SJSA1 (cell line): ENCODE measurements at regions not wholly inside any gene's neighbourhood (a gene's known extent, or its start where the extent isn't known, plus 50 kb on each side); places are given as distances from the start of the nearest gene placed in this dataset.

Experiments
- DNase-seq, 2 experiments: peaks; one replicate each; pipeline ENCODE4 v3.0.0-alpha.2; 2015 to 2020; ENCODE audit warnings: low spot score in 2 of 2, low read depth in 1 of 2
- H3K27ac ChIP-seq: fragments of 250-450 bp; sonication (Bioruptor Pico); 2 replicates; pipeline ENCODE4 v1.5.1; 2020; ENCODE audit warnings: mild to moderate bottlenecking, moderate library complexity
- H3K27me3 ChIP-seq: fragments of 250-450 bp; sonication (Bioruptor Pico); replicated peaks from 2 replicates; pipeline ENCODE4 v1.5.1; 2020; ENCODE audit warnings: mild to moderate bottlenecking, moderate library complexity
- H3K36me3 ChIP-seq: fragments of 250-450 bp; sonication (Bioruptor Pico); 2 replicates; pipeline ENCODE4 v1.5.1; 2020; ENCODE audit warnings: mild to moderate bottlenecking
- H3K4me1 ChIP-seq: fragments of 250-450 bp; sonication (Bioruptor Pico); replicated peaks from 2 replicates; pipeline ENCODE4 v1.6.1; 2021; ENCODE audit warnings: mild to moderate bottlenecking
- H3K4me3 ChIP-seq: fragments of 250-450 bp; sonication (Bioruptor Pico); 2 replicates; pipeline ENCODE4 v1.5.1; 2020; ENCODE audit warnings: mild to moderate bottlenecking
- H3K9me3 ChIP-seq: fragments of 250-450 bp; sonication (Bioruptor Pico); replicated peaks from 2 replicates; pipeline ENCODE4 v1.5.1; 2020; ENCODE audit warnings: mild to moderate bottlenecking

GRCh38 chr4:96097040-96097607 is 257.2 kb downstream of the PDHA2 start:
- Histone ChIP-seq H3K9me3 (no peaks in the 10 kb centered on the region), H3K36me3 (no peaks in the 10 kb centered on the region), H3K4me3 (no peak overlapping the region), H3K27me3 (no peaks in the 10 kb centered on the region), H3K4me1 (no peaks in the 10 kb centered on the region), H3K27ac (no peak overlapping the region)
- DNase-seq: no peak

- Histone ChIP-seq H3K27ac (no peak overlapping the region), H3K36me3 (no peaks in the 10 kb centered on the region), H3K4me1 (no peaks in the 10 kb centered on the region), H3K4me3 (no peak overlapping the region), H3K27me3 (no peaks in the 10 kb centered on the region), H3K9me3 (no peaks in the 10 kb centered on the region)
- DNase-seq: no peak
Observed at GRCh38 chr4:96097693-96098092, 257.8 kb downstream of the PDHA2 start.

- no peak for DNase-seq
- no peaks in the 10 kb centered on the region for H3K9me3 ChIP-seq
- H3K27ac ChIP-seq: no peak overlapping the region
- no peaks in the 10 kb centered on the region for H3K4me1 ChIP-seq
- H3K36me3 ChIP-seq: no peaks in the 10 kb centered on the region
- H3K4me3 ChIP-seq: no peak overlapping the region
- H3K27me3 ChIP-seq: no peaks in the 10 kb centered on the region
Observed at GRCh38 chr4:96099031-96099430, 259.1 kb downstream of the PDHA2 start.

- Histone ChIP-seq H3K9me3 (no peaks in the 10 kb centered on the region), H3K27me3 (no peaks in the 10 kb centered on the region), H3K27ac (no peak overlapping the region), H3K4me1 (no peaks in the 10 kb centered on the region), H3K36me3 (no peaks in the 10 kb centered on the region), H3K4me3 (no peak overlapping the region)
- DNase-seq: no peak
Observed at GRCh38 chr4:96102541-96103026, 262.7 kb downstream of the PDHA2 start.

GRCh38 chr4:96103086-96103485 is 263.2 kb downstream of the PDHA2 start:
- DNase-seq: no peak
- H3K4me3 ChIP-seq: no peak overlapping the region
- no peak overlapping the region for H3K27ac ChIP-seq
- H3K9me3 ChIP-seq: no peaks in the 10 kb centered on the region
- no peaks in the 10 kb centered on the region for H3K36me3 ChIP-seq
- no peaks in the 10 kb centered on the region for H3K27me3 ChIP-seq
- H3K4me1 ChIP-seq: no peaks in the 10 kb centered on the region

- Histone ChIP-seq H3K27me3 (no peaks in the 10 kb centered on the region), H3K4me1 (no peaks in the 10 kb centered on the region), H3K9me3 (no peaks in the 10 kb centered on the region), H3K4me3 (no peak overlapping the region), H3K36me3 (no peaks in the 10 kb centered on the region), H3K27ac (no peak overlapping the region)
- DNase-seq: no peak
Observed at GRCh38 chr4:96108146-96108545, 268.3 kb downstream of the PDHA2 start.

GRCh38 chr4:96112631-96113030 is 272.7 kb downstream of the PDHA2 start:
- no peak overlapping the region for H3K4me3 ChIP-seq
- DNase-seq: no peak
- no peaks in the 10 kb centered on the region for H3K9me3 ChIP-seq
- H3K27me3 ChIP-seq: no peaks in the 10 kb centered on the region
- no peaks in the 10 kb centered on the region for H3K4me1 ChIP-seq
- no peaks in the 10 kb centered on the region for H3K36me3 ChIP-seq
- no peak overlapping the region for H3K27ac ChIP-seq

GRCh38 chr4:96120206-96120605 is 280.3 kb downstream of the PDHA2 start:
- Histone ChIP-seq H3K27me3 (no peaks in the 10 kb centered on the region), H3K36me3 (no peaks in the 10 kb centered on the region), H3K9me3 (no peaks in the 10 kb centered on the region), H3K4me1 (no peaks in the 10 kb centered on the region), H3K27ac (no peak overlapping the region), H3K4me3 (no peak overlapping the region)
- DNase-seq: no peak

- Histone ChIP-seq H3K4me1 (no peaks in the 10 kb centered on the region), H3K4me3 (no peak overlapping the region), H3K27ac (no peak overlapping the region), H3K36me3 (no peaks in the 10 kb centered on the region), H3K9me3 (no peaks in the 10 kb centered on the region), H3K27me3 (no peaks in the 10 kb centered on the region)
- no peak for DNase-seq
Observed at GRCh38 chr4:96126227-96126626, 286.3 kb downstream of the PDHA2 start.

GRCh38 chr4:96131186-96131585 is 291.3 kb downstream of the PDHA2 start:
- no peak overlapping the region for H3K27ac ChIP-seq
- no peak overlapping the region for H3K4me3 ChIP-seq
- H3K4me1 ChIP-seq: no peaks in the 10 kb centered on the region
- H3K27me3 ChIP-seq: no peaks in the 10 kb centered on the region
- no peaks in the 10 kb centered on the region for H3K9me3 ChIP-seq
- no peaks in the 10 kb centered on the region for H3K36me3 ChIP-seq
- DNase-seq: no peak

GRCh38 chr4:96134806-96135205 is 294.9 kb downstream of the PDHA2 start:
- Histone ChIP-seq H3K27me3 (no peaks in the 10 kb centered on the region), H3K9me3 (no peaks in the 10 kb centered on the region), H3K4me1 (no peaks in the 10 kb centered on the region), H3K27ac (no peak overlapping the region), H3K4me3 (no peak overlapping the region), H3K36me3 (no peaks in the 10 kb centered on the region)
- no peak for DNase-seq

GRCh38 chr4:96136056-96136455 is 296.2 kb downstream of the PDHA2 start:
- no peaks in the 10 kb centered on the region for H3K27me3 ChIP-seq
- H3K27ac ChIP-seq: no peak overlapping the region
- H3K4me3 ChIP-seq: no peak overlapping the region
- no peaks in the 10 kb centered on the region for H3K9me3 ChIP-seq
- H3K36me3 ChIP-seq: no peaks in the 10 kb centered on the region
- no peak for DNase-seq
- no peaks in the 10 kb centered on the region for H3K4me1 ChIP-seq

GRCh38 chr4:96139251-96139929 is 299.5 kb downstream of the PDHA2 start:
- Histone ChIP-seq H3K27ac (no peak overlapping the region), H3K9me3 (no peaks in the 10 kb centered on the region), H3K4me3 (no peak overlapping the region), H3K4me1 (no peaks in the 10 kb centered on the region), H3K36me3 (no peaks in the 10 kb centered on the region), H3K27me3 (no peaks in the 10 kb centered on the region)
- no peak for DNase-seq

- no peaks in the 10 kb centered on the region for H3K9me3 ChIP-seq
- H3K27me3 ChIP-seq: no peaks in the 10 kb centered on the region
- H3K4me3 ChIP-seq: no peak overlapping the region
- no peaks in the 10 kb centered on the region for H3K4me1 ChIP-seq
- no peak for DNase-seq
- H3K27ac ChIP-seq: no peak overlapping the region
- no peaks in the 10 kb centered on the region for H3K36me3 ChIP-seq
Observed at GRCh38 chr4:96145601-96146000, 305.7 kb downstream of the PDHA2 start.

GRCh38 chr4:96146686-96147085 is 306.8 kb downstream of the PDHA2 start:
- H3K36me3 ChIP-seq: no peaks in the 10 kb centered on the region
- no peaks in the 10 kb centered on the region for H3K27me3 ChIP-seq
- H3K4me3 ChIP-seq: no peak overlapping the region
- no peaks in the 10 kb centered on the region for H3K9me3 ChIP-seq
- H3K4me1 ChIP-seq: no peaks in the 10 kb centered on the region
- H3K27ac ChIP-seq: no peak overlapping the region
- DNase-seq: no peak
